IMR-90 (cell line): ENCODE measurements at regions not wholly inside any gene's neighbourhood (a gene's known extent, or its start where the extent isn't known, plus 50 kb on each side); places are given as distances from the start of the nearest gene placed in this dataset.

Experiments
- BHLHE40 ChIP-seq: fragments of 150-350 bp; IDR thresholded peaks from 2 replicates; pipeline ENCODE4 v1.6.1; 2016; ENCODE audit warnings: mild to moderate bottlenecking, low read depth, low read length
- CEBPB ChIP-seq: IDR thresholded peaks from 2 replicates; pipeline ENCODE4 v1.6.1; 2012; ENCODE audit warnings: low read depth, low read length, improper control_type of control experiment
- CHD1 ChIP-seq: IDR thresholded peaks from 2 replicates; pipeline ENCODE4 v1.6.1; 2012; ENCODE audit warnings: low read depth, low read length, improper control_type of control experiment
- MAZ ChIP-seq: IDR thresholded peaks from 2 replicates; pipeline ENCODE4 v1.6.1; 2012; ENCODE audit warnings: low read depth, mild to moderate bottlenecking, low read length, improper control_type of control experiment, moderate library complexity, borderline replicate concordance
- NFE2L2 ChIP-seq: fragments of 150-350 bp; IDR thresholded peaks from 2 replicates; pipeline ENCODE4 v1.6.1; 2016; ENCODE audit warnings: low read depth, mild to moderate bottlenecking, low read length
- POLR2A ChIP-seq: IDR thresholded peaks from 2 replicates; pipeline ENCODE4 v1.6.1; 2012; ENCODE audit warnings: mild to moderate bottlenecking, low read depth, low read length
- RCOR1 ChIP-seq: IDR thresholded peaks from 2 replicates; pipeline ENCODE4 v1.6.1; 2012; ENCODE audit warnings: mild to moderate bottlenecking, low read length, improper control_type of control experiment; ENCODE audit not compliant: insufficient replicate concordance
- TF ChIP-seq, protein P1 (sequence below): conservative IDR thresholded peaks from 2 replicates; pipeline ENCODE4 v1.5.1; 2012; ENCODE audit warnings: mild to moderate bottlenecking, low read depth, low read length, improper control_type of control experiment
- TF ChIP-seq, protein P2 (sequence below): fragments of 150-350 bp; IDR thresholded peaks from 2 replicates; pipeline ENCODE4 v1.6.1; 2016; ENCODE audit warnings: low read depth, mild to moderate bottlenecking, low read length, moderate library complexity, borderline replicate concordance

GRCh38 chr4:108480881-108481280, 139.5 kb upstream of the RPL34 start:
- TF ChIP-seq, protein P1, sequence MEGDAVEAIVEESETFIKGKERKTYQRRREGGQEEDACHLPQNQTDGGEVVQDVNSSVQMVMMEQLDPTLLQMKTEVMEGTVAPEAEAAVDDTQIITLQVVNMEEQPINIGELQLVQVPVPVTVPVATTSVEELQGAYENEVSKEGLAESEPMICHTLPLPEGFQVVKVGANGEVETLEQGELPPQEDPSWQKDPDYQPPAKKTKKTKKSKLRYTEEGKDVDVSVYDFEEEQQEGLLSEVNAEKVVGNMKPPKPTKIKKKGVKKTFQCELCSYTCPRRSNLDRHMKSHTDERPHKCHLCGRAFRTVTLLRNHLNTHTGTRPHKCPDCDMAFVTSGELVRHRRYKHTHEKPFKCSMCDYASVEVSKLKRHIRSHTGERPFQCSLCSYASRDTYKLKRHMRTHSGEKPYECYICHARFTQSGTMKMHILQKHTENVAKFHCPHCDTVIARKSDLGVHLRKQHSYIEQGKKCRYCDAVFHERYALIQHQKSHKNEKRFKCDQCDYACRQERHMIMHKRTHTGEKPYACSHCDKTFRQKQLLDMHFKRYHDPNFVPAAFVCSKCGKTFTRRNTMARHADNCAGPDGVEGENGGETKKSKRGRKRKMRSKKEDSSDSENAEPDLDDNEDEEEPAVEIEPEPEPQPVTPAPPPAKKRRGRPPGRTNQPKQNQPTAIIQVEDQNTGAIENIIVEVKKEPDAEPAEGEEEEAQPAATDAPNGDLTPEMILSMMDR, result no peak
- TF ChIP-seq BHLHE40 (no peak), RCOR1 (no peak), POLR2A (no peak), NFE2L2 (no peak), CHD1 (no peak), MAZ (no peak), CEBPB (no peak)
- TF ChIP-seq, protein P2, sequence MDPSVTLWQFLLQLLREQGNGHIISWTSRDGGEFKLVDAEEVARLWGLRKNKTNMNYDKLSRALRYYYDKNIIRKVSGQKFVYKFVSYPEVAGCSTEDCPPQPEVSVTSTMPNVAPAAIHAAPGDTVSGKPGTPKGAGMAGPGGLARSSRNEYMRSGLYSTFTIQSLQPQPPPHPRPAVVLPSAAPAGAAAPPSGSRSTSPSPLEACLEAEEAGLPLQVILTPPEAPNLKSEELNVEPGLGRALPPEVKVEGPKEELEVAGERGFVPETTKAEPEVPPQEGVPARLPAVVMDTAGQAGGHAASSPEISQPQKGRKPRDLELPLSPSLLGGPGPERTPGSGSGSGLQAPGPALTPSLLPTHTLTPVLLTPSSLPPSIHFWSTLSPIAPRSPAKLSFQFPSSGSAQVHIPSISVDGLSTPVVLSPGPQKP, result no peak
